KOPT-K1 (cell line): ENCODE measurements at regions not wholly inside any gene's neighbourhood (a gene's known extent, or its start where the extent isn't known, plus 50 kb on each side); places are given as distances from the start of the nearest gene placed in this dataset.

ENCODE experiments used
- H3K27ac ChIP-seq: fragments of 200-600 bp; sonication (generic); 2 replicates; pipeline ENCODE4 v1.5.1; 2016; ENCODE audit warnings: antibody characterized with exemption, mild to moderate bottlenecking, low read depth, low read length; ENCODE audit not compliant: poor library complexity, severe bottlenecking
- H3K36me3 ChIP-seq: fragments of 200-600 bp; sonication (generic); 2 replicates; pipeline ENCODE4 v1.5.1; 2017; ENCODE audit warnings: antibody characterized with exemption, mild to moderate bottlenecking, low read length, moderate library complexity; ENCODE audit not compliant: insufficient read depth
- H3K9me3 ChIP-seq: fragments of 200-600 bp; sonication (generic); 2 replicates; pipeline ENCODE4 v1.5.1; 2017; ENCODE audit warnings: antibody characterized with exemption, low read length, mild to moderate bottlenecking; ENCODE audit not compliant: insufficient read depth, poor library complexity, severe bottlenecking

GRCh38 chr13:106010836-106011235 lies 524.6 kb downstream of the EFNB2 start:
- Histone ChIP-seq H3K9me3 (no peaks in the 10 kb centered on the region), H3K36me3 (no peaks in the 10 kb centered on the region), H3K27ac (no peak overlapping the region)

DNA sequence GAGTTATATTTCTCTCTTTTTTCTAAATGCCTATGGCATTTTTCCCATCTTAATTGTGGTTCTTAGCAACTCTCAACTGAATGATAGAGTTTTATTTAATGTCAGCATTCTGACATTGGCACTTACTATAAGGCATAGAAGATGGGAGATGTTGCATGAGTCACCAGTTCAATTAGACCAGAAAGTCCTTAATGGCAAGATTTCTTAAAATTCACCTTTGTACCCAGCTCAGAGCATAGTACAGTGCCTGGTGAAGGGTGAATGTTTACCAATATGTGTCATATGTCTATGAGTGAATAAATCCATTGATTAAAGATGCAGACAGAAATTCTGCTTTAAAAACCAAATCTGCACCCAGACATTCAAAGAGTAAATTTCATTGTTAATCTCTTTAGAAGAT lies 526.9 kb downstream of the EFNB2 start:
- Histone ChIP-seq H3K36me3 (no peaks in the 10 kb centered on the region), H3K9me3 (no peaks in the 10 kb centered on the region), H3K27ac (no peak overlapping the region)

DNA sequence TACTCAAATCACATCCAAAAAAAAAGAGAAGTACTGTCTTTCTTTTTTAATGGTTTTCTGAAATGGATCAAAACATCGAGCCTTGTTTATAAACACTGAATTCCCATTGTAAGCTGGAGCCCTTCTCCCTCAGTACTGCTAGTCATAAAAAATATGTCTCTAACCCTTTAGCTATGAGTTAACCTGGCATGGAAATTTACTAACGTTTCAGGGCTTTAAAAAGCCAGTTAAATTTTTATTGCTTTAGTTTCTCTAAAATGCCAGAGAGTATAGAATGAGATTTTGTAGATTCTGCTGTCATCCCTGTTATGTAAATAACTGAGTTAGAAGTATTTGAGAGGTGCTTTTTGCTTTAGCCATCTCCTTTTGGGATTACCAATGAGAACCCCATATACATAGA lies 528.3 kb downstream of the EFNB2 start:
- no peaks in the 10 kb centered on the region for H3K36me3 ChIP-seq
- no peaks in the 10 kb centered on the region for H3K9me3 ChIP-seq
- no peak overlapping the region for H3K27ac ChIP-seq

DNA sequence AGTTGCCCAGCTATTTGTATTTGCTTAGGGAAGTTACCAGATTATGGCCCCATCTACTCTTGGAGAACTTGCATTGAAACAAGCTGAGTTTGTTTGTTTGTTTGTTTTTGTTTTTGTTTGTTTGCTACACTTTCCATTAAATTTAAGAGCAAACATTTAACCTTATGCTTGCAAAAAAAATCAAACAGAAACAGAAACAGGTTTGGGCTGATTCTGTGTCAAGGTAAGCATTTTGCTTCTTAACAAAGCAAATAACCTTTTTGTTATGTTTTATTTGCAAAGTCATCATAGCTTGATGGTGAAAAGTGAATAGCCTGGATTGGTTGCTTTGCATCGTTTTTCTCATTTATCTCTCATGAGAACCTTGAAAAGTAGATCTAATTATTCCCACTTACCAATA lies 531.8 kb downstream of the EFNB2 start:
- no peaks in the 10 kb centered on the region for H3K9me3 ChIP-seq
- H3K36me3 ChIP-seq: no peaks in the 10 kb centered on the region
- H3K27ac ChIP-seq: no peak overlapping the region

DNA sequence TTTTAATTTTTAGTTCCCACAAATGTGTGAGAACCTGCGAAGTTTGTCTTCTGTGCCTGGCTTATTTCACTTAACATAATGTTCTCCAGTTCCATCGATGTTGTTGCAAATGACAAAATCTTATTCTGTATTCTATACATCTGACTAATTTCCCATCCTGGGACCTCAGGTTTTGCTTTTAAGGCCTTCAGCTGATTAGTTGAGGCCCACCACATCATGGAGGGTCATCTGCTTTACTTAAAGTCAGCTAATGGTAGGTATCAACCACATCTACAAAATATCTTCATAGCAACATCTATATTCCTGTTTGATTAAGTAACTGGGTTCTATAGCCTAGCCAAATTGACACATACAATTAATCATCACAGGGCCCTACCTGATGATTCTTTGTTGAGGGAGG lies 534.0 kb downstream of the EFNB2 start:
- Histone ChIP-seq H3K27ac (no peak overlapping the region), H3K9me3 (no peaks in the 10 kb centered on the region), H3K36me3 (no peaks in the 10 kb centered on the region)

DNA sequence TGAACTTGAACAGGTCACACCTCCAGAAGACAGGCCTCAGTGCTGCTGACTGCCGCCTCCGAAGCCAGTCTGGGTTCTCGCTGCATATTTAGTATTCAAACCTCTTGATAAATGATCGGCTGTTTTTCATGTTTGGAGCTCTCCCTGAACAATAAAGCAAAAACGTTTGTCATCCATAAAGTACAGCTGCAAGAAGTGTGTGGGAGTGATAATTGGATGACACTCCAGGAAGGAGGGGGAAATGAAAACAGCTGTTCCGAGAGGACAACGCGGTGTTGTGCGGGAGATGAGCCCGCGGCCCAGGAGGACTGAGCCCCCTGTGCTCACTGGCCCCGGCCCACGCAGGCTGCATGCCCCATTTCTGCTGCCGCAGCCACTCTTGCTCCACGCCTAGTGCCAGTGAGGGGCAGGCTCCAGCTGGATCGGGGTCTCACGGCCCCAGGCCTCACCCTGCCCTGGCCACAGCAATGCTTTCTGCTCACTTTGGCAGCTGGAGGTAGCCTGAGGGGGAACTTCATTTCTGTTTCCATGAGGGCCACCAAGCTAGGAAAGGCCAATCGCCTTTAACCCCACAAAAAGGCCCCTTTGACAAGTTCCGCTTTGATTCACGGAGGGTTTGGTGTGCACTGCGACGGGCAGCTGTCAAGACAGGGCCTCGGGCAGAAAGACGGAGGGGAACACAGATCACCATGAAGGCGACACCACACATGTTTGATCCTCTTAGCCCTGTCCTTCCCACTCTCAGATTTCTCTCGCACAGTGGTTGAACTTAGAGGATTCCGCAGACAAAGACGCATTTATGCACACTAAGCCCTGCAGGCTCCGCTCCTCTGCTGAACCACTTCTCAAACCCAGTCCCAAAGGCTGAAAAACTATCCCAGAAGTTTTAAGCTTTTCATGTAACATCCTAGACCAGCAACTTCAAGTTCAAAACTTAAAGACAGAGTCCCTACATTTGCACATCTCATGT lies 537.6 kb downstream of the EFNB2 start:
- Histone ChIP-seq H3K36me3 (no peaks in the 10 kb centered on the region), H3K9me3 (no peaks in the 10 kb centered on the region), H3K27ac (no peak overlapping the region)

DNA sequence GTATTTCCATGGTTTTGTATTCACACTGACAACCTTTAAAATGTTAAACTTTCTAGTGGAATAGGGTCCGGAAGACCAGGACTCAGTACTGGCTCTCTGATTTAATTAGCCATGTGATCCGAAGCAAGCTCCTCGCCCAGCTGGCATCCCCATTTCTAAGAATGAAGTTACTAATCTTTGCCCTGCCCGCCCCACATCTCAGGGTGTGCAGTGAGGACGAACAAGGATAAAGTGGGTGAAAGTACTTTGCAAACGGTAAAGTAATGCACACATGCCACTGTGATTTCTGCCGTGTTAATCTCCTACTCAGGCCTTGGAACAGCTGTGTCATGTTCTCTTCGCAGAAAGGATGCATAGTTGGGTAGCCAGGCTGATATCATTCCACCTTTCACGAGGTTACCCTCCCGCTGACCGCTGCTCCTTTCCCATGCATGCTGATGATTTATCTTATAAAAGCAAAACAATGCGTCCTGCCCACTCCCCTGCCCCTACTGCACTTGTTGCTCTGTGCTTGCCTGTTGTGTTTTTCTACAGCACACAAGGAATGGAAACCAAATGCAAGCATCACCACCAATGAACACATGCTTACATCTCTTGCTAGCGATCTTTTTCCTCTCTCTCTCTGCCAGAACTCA lies 539.0 kb downstream of the EFNB2 start:
- Histone ChIP-seq H3K9me3 (no peaks in the 10 kb centered on the region), H3K27ac (no peak overlapping the region), H3K36me3 (no peaks in the 10 kb centered on the region)

DNA sequence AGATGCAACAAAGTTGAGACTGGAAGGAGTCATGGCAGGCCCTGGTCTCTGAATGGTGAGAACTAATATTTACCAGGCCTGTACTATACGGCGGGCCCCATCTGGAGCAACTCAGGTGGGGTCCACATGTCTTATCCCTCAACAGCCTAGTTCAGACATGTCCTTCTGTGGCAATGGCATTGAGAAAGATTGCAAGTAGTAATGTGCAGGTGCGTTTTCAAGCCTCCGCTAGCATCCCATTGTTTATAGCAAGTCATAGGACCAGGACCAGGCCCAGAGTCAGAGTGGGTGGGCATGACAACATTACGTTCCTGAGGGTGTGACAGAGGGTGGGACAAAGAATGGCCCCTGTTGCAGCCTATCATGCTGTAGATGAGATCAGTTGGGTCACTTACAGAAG lies 541.1 kb downstream of the EFNB2 start:
- Histone ChIP-seq H3K27ac (no peak overlapping the region), H3K36me3 (no peaks in the 10 kb centered on the region), H3K9me3 (no peaks in the 10 kb centered on the region)

GRCh38 chr13:105991622-105992277 lies 543.7 kb downstream of the EFNB2 start:
- Histone ChIP-seq H3K36me3 (no peaks in the 10 kb centered on the region), H3K9me3 (no peaks in the 10 kb centered on the region), H3K27ac (no peak overlapping the region)

GRCh38 chr13:105991131-105991530 lies 544.3 kb downstream of the EFNB2 start:
- Histone ChIP-seq H3K9me3 (no peaks in the 10 kb centered on the region), H3K27ac (no peak overlapping the region), H3K36me3 (no peaks in the 10 kb centered on the region)

DNA sequence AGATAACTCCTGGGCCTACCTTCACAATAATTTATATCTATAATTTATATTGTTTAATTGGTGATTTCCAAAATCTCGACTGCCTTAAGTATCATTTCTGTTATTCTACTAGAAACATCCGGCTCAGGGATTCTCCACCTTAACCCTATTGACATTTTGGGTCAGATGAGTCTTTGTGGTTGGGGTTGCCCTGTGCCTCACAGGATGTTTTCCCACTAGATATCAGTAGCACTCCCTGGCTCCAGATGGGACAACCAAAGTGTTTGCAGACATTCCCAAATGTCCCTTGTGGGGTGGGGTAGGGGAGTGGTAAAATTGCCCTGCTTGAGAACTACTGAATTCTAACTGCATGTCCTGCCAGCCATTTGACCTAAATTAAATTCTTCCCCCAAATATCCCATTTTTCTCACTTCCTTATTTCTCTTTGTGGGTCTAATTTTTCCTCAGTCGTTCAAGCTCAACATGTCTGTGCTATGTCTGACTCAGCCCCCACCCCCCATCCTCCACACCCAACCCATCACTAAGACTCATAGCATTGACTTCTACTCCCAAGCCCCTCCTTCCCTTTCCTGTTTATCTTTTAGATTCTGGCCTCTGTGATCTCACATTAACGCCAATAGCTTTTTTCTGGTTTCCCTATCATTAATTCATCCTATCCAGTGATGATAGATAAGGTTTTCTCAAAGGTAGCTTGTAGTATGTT lies 545.1 kb downstream of the EFNB2 start:
- Histone ChIP-seq H3K36me3 (no peaks in the 10 kb centered on the region), H3K27ac (no peak overlapping the region), H3K9me3 (no peaks in the 10 kb centered on the region)

DNA sequence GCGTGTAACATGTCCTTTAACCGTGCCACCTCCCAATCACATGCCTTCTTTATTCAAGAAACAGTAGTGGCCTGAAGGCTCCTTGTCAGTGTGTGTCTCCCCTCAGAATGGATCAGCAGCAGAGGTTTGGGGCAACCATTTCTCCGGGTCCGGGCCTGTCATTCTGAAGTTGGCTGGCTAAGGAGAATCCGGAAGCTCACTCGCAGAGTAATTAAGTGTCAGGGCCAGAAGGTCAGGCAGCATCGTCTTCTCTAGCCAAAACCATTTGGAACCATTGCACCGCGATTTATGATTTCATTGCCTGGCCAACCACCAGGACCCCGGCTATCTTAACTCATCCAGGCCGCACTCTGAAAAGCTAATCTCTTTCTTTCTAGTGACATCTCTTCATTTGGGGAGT lies 550.8 kb downstream of the EFNB2 start:
- Histone ChIP-seq H3K9me3 (no peaks in the 10 kb centered on the region), H3K36me3 (no peaks in the 10 kb centered on the region), H3K27ac (no peak overlapping the region)

DNA sequence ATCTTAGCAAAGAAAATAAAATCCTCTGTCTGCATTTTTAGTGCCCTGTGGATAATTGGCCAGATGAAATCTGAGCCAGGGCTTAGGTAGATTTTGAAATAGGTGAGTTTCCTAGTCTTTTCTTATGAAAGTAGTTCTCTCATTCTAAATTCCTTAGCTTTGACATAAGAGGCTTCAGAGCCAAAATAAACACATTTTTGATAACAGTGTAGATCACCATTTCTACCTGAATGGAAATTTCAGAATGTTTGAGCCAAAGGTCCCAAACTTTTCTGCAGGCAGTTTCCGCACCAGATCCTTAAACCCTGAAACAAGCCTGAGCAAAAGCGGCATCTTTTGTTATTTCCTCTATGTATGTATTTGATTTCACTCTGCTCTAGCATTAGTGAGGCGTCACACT lies 551.2 kb downstream of the EFNB2 start:
- Histone ChIP-seq H3K9me3 (no peaks in the 10 kb centered on the region), H3K27ac (no peak overlapping the region)

DNA sequence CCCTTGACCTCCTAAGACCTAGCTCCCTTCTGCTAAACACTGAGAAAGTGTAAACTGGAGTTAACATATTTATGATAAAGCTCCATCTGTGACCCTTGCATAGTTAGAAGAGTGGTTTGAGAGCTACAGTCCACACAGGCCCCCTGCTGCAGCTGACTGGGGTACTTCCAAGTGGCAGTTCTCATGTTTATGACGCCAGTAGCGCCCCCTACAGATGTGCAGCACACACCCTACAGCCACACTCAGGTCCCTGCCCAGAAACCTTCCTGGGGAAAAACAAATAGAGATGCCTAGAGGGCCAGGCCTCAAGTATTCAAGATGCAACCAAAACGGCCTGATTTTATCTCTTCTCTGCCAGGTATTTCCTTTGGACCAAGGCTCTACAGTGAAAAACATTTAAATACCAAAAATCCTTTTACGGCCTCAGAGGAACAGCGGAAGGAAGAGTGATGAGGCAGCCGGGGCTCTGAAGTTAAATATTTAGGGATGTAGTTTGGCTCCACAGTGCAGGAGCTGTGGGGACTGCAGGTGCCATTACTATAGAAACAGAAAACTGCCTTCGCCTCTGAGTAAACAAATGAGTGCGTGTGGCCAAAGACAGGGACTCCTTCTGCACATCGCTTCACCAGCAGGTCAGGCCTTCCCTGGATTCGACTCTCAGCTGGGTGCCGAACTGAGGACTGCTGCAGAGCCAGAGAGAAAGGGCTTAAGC lies 553.1 kb downstream of the EFNB2 start:
- Histone ChIP-seq H3K36me3 (no peaks in the 10 kb centered on the region), H3K9me3 (no peaks in the 10 kb centered on the region), H3K27ac (no peak overlapping the region)

More for the DNA sequence above, 551.2 kb downstream of the EFNB2 start:
- no peaks in the 10 kb centered on the region for H3K36me3 ChIP-seq
